GM21723 (cell line): ENCODE measurements at regions not wholly inside any gene's neighbourhood (a gene's known extent, or its start where the extent isn't known, plus 50 kb on each side); places are given as distances from the start of the nearest gene placed in this dataset.
"Not testable (repeated sequence)": the region's sequence is repeated elsewhere in the genome, so short reads cannot be mapped to it uniquely, and the experiment has no call there.

ENCODE experiments used
- ATAC-seq: cut with Tn5 transposase; IDR thresholded peaks from one replicate; pipeline ENCODE4 v1.9.1; 2021; ENCODE audit warnings: mild to moderate bottlenecking, moderate library complexity; ENCODE audit not compliant: unreplicated experiment

GRCh38 chr5:77910602-77911188 lies 134.6 kb upstream of the TBCA start:
- no peak for ATAC-seq

GRCh38 chr5:77909237-77909636 lies 133.1 kb upstream of the TBCA start:
- no peak for ATAC-seq

- no peak for ATAC-seq
Measured at GRCh38 chr5:77908787-77909186, 132.6 kb upstream of the TBCA start.

DNA sequence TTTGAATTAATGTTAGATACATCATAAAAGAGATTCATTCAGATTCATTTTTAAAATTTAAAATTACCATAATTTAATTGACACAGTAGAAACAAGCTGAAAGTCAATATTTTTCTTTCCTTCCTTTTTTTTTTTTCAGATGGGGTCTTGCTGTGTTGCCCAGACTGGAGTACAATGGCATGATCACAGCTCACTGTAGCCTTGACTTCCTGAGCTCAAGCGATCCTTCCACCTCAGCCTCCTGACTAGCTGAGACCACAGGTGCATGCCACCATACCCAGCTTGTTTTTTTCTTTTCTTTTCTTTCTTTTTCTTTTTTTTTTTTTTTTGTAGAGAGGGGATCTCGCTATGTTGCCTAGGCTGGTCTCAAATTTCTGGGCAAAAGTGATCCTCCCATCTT lies 131.6 kb upstream of the TBCA start:
- ATAC-seq = no peak

GRCh38 chr5:77906806-77907205 lies 130.7 kb upstream of the TBCA start:
- ATAC-seq = no peak

DNA sequence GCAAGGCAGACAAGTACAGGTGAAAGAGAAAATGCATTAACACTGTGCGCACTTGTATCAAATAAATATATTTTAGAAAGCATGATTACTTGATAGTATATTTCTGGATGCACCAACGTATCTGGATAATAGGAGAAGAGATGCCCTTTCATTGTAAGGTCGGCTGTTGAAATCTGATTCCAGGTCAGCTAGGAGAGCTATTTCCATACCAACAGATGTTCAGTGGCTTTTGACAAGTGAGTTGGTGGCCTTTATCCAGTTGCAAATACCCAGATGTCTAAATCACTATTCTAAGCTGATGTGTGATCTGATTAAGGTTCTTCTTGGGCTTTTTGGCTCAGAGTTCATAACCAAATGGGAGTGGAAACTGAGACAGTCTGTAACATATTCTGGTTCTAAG lies 128.2 kb upstream of the TBCA start:
- no peak for ATAC-seq

DNA sequence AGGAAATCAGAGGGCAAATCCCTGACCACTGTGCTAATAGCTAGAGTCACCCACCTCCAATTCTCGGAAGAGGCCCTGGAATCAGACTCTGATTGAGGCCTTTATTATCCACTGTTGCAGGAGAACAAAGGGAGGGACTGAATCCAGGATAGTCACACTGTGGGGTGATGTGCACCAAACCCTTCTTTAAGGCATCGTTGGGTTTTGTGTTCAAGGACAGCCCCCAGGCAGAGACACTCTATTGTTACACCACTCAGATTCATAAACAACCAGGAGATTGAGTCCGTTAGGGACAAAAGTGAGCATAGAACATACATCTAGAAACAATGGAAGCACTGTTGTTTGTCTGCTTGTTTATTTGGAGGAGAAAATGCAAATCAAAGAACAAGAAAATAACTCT lies 124.6 kb upstream of the TBCA start:
- ATAC-seq = no peak

DNA sequence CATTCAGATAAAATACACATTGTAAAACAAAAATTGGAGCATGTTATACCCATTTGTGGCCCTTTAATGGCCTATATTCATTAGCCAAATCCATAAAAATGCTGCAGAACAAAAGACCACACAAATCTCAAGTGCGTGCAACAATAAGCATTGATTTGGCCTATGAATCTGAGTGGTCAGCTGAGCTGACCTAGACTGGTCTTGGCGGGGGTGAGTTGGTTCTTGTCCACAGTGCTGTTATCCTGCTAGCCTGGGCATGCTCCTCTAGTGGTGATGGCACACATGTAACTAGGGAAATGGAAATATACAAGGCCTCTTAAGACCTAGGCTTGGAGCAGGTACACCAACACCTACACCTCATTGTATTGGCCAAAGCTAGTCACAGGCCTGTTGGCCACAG lies 122.2 kb upstream of the TBCA start:
- ATAC-seq = no peak

- ATAC-seq = no peak
Measured at GRCh38 chr5:77896338-77896737, 120.2 kb upstream of the TBCA start.

- not testable (repeated sequence) for ATAC-seq
Measured at GRCh38 chr5:77894103-77894502, 118.0 kb upstream of the TBCA start.

DNA sequence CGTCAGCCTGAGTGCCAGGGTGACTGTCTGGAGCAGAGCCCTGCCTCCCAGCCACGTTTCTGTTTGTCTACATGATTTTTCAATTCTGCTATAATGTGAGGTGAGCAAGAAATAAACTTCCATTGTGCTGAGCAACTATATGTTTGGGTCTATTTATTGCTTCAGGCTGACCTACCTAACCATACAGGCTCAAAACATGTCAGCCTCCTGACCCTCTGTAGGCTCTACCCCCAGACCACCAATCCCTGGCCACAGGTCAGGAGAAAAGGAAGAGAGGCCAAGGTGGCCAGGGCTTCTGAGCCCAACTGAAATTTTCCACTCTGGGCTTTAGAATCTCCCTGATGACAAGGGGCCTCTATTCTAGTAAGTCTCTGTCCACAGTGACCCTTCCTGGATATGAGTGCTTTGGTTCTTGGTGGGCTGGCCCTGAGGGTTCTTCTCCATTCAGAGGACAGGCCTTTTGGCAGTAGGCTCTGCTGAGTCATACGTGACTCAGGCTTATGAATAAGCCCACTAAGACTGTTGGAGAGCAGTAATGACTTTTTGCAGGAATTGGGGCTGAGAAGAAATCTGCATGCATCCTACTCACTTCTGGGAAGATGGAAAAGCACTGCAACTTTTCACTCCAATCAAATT lies 117.2 kb upstream of the TBCA start:
- ATAC-seq = no peak

GRCh38 chr5:77892061-77893010 lies 116.2 kb upstream of the TBCA start:
- ATAC-seq = no peak

- ATAC-seq = no peak
Measured at GRCh38 chr5:77885519-77885918, 109.4 kb upstream of the TBCA start.

DNA sequence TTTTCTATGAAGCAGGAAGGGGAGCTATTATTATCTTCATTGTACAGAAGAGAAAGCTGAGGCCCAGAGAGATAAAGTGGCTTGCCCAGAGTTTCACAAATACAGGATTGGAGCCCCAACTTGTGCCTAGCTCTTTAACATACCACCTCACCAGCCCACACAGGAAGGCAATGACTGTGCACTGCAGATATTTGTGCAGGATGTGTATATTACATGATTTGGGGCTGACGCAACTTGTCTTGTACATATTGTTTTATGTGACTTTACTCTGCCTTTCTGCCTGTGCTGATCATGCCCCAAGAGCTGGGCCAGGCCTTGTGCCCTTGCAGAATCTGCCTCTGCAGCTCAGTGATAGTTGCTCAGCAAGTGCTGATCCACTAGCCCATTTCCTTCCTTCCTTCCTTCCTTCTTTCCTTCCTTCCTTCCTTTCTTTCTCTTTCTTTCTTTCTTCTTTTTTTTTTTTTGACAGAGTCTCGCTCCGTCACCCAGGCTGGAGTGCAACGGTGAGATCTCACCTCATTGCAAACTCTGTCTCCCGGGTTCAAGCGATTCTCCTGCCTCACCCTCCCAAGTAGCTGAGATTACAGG lies 106.6 kb upstream of the TBCA start:
- no peak for ATAC-seq

- no peak for ATAC-seq
Measured at GRCh38 chr5:77881528-77881927, 105.4 kb upstream of the TBCA start.

DNA sequence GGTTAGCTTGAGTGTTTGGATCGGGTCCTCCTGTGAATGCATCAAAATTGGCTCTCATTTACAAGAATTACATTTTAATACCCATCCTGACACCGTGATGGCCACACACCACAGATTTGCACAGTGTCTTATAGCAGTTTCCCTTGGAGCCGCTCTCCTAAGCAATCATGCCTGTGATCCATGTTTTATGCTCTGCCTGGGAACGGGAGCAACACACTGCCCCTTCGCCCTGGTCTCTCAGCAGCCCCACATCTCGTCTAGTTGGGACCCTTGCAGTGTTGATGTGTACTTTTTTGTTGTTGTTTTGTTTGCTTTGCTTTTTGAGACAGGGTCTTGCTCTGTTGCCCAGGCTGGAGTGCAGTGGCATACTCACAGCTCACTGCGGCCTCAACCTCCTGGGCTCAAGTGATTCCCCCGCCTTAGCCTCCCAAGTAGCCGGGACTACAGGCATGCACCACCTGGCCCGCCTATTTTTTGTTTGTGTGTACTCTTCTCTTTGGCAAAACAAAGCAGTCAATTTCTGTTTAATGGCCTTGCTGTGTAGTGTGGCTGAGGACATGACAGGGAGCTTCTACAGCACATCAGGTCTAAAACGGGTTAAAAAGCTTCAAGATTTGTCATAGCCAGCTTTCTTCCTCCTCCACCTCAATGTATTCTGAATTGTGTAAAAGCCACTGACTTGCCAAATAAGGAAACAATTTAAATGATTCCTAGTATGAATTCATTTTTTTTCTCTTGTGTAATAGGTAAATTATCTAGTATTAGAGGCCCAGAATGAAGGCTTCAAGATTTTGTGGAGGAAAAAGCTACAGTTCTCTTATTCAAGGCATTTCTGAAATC lies 101.6 kb upstream of the TBCA start:
- ATAC-seq = no peak

GRCh38 chr5:77876862-77877502 lies 100.8 kb upstream of the TBCA start:
- no peak for ATAC-seq

- no peak for ATAC-seq
Measured at GRCh38 chr5:77876316-77876715, 100.2 kb upstream of the TBCA start.

DNA sequence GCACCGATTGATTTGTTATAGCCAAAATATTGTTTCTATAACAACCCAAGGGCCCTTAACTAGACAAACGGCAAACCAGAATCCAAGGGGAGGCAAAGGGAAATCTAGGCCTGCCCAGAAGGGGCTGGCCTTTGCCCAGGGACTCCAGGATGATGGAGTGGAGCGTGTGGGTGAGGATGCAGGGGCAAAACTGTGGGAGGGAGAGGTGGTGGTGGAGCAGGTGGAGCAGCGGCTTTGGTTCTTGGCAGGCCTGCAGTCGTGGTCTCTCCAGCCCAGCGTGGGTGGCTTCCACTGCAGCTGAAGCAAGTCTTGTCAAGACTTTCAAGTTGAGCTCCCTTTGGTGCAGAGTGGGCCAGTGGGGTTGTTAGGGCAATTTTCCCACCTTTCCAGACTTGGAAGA lies 98.6 kb upstream of the TBCA start:
- ATAC-seq = no peak

- no peak for ATAC-seq
Measured at GRCh38 chr5:77873239-77873638, 97.1 kb upstream of the TBCA start.
